ENCODE measurements at regions not wholly inside any gene's neighbourhood (a gene's known extent, or its start where the extent isn't known, plus 50 kb on each side); places are given as distances from the start of the nearest gene placed in this dataset.
A peak's percentile ranks its signal among the peaks of the same experiment; 100 is the strongest.

DNA sequence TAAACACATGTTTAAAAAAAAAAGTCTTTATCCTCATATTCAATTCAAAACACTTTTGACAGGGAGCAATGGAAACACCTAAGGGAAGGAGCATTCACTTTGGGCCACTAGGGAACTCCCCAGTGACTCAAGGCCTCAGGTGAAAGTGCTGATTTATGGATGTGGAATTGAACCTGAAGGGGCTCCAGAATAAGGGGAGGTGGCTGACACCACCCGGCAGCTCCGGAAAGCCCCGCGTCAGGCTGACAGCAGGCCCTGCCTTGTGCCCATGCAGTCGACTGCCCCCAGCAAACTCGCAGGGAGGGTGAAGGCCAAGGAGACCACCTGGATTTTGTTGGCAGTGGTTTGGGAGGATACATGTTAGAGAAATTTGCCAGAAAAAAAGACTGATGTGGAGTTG lies 275.3 kb upstream of the NCKAP5 start:
- Histone ChIP-seq H3K9me3 (no peaks in the 10 kb centered on the region), H3K27me3 (no peaks in the 10 kb centered on the region), H3K4me1 (no peaks in the 10 kb centered on the region), H3K4me3 (no peak overlapping the region), H3K27ac (no peak overlapping the region), H3K36me3 (no peaks in the 10 kb centered on the region)
- no peak for DNase-seq
- no CpG with 5 or more reads among the region's 6 CpGs for WGBS (ENCODE audit: insufficient coverage, low coverage, low lambda C conversion rate, missing lambda C conversion rate)
- no peak for ATAC-seq
- no peak for TF ChIP-seq POLR2A (IDR thresholded peaks at IDR 0.05)
- intact Hi-C loops (cut with DNase I): no loop called here

DNA sequence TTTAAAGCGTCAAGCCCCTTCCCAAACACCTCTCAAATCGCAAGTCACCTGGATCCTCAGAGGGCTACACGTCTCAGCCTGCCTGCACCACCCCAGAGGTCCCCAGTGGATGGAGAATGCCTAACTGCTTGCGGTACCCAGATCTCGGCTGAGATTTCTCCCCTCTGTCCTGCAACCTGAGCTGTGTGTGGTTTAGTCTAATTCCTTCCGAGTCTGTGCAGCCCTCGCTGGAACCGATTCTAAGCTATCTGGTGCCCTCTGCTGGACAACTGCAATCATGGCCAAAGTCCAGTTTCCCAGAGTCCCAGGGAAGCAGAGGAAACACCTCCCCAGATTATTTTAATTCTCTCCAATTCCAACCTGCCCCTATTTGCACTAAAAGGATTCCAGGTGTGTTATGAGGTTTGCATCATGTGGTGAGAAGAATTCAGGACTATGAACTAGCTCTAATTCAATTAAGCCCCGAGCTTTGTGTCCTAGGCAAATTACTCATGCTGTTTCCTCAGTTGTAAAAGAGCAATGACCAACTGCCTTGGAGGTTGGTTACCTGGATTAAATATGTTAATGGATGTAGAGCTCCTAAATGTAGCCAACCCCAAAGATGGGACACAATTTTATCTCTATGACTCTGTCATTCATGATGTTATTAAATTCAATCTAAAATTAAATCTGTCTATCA lies 276.1 kb upstream of the NCKAP5 start:
- Histone ChIP-seq H3K27me3 (no peaks in the 10 kb centered on the region), H3K27ac (no peak overlapping the region), H3K4me1 (no peaks in the 10 kb centered on the region), H3K9me3 (no peaks in the 10 kb centered on the region), H3K36me3 (no peaks in the 10 kb centered on the region), H3K4me3 (no peak overlapping the region)
- ATAC-seq (peak; percentile 95 to 99 (median 98)), DNase-seq (peak; percentile 34 to 69 (median 66))
- intact Hi-C loops (cut with DNase I): no loop called here
- TF ChIP-seq, protein P1, sequence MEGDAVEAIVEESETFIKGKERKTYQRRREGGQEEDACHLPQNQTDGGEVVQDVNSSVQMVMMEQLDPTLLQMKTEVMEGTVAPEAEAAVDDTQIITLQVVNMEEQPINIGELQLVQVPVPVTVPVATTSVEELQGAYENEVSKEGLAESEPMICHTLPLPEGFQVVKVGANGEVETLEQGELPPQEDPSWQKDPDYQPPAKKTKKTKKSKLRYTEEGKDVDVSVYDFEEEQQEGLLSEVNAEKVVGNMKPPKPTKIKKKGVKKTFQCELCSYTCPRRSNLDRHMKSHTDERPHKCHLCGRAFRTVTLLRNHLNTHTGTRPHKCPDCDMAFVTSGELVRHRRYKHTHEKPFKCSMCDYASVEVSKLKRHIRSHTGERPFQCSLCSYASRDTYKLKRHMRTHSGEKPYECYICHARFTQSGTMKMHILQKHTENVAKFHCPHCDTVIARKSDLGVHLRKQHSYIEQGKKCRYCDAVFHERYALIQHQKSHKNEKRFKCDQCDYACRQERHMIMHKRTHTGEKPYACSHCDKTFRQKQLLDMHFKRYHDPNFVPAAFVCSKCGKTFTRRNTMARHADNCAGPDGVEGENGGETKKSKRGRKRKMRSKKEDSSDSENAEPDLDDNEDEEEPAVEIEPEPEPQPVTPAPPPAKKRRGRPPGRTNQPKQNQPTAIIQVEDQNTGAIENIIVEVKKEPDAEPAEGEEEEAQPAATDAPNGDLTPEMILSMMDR (IDR thresholded peaks at IDR 0.05): peak; percentile 77 to 89 (median 86)
- no peak for TF ChIP-seq POLR2A (IDR thresholded peaks at IDR 0.05)
- 29% methylated on average over 8 of the region's 9 CpGs for WGBS (ENCODE audit: insufficient coverage, low coverage, low lambda C conversion rate, missing lambda C conversion rate)

DNA sequence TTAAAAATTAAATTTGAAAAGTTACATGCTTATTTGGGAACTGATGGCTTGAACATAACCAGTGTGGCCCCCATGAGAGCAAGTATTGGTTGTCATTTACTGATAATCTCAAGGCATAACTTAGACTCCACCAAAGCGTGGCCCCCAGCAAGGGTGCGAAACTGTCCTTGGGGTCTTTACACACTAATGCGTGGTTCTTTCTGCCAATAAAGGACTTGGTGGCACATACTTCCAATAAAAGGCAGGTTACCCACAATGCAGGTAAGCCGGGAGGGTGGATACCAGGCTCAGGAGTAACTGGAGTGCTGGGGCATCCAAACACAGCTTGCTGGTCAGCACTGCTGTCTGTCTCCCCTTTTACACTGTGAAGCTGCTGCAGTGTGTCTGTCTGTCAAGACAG lies 278.2 kb upstream of the NCKAP5 start:
- Histone ChIP-seq H3K27me3 (no peaks in the 10 kb centered on the region), H3K9me3 (no peaks in the 10 kb centered on the region), H3K27ac (no peak overlapping the region), H3K4me3 (no peak overlapping the region), H3K36me3 (no peaks in the 10 kb centered on the region), H3K4me1 (no peaks in the 10 kb centered on the region)
- 91% methylated on average over 3 of the region's 4 CpGs for whole genome bisulfite sequencing (ENCODE audit: insufficient coverage, low coverage, low lambda C conversion rate, missing lambda C conversion rate)
- DNase-seq (no peak), ATAC-seq (no peak)
- TF ChIP-seq, protein P1 (IDR thresholded peaks at IDR 0.05): no peak
- no peak for TF ChIP-seq POLR2A (IDR thresholded peaks at IDR 0.05)
- intact Hi-C loops (cut with DNase I): no loop called here

DNA sequence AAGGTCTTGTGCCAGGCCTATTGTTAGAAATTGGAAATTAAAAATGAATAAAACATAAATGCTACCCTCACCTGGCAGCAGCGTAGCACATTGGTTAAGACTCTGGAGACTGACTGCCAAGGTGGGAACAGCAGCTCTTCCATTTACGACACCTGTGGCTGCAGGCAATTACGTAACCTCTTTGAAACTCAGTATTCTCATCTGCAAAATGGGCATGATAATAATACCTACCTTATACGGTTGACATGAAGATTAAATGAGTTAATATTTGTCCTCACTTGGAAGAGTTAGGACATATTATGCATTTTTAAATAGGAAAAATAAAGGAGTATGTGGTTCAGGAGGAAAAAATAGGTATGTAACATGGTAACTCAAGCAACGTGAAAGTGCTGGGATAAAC lies 279.3 kb upstream of the NCKAP5 start:
- no peak for ATAC-seq
- intact Hi-C loops (cut with DNase I): no loop called here
- TF ChIP-seq, protein P1 (IDR thresholded peaks at IDR 0.05): no peak
- TF ChIP-seq POLR2A (IDR thresholded peaks at IDR 0.05): no peak
- Histone ChIP-seq H3K9me3 (no peaks in the 10 kb centered on the region), H3K4me3 (no peak overlapping the region), H3K36me3 (no peaks in the 10 kb centered on the region), H3K27me3 (no peaks in the 10 kb centered on the region), H3K4me1 (no peaks in the 10 kb centered on the region), H3K27ac (no peak overlapping the region)
- no peak for DNase-seq
- 77% methylated on average over 4 of the region's 5 CpGs for WGBS (ENCODE audit: insufficient coverage, low coverage, low lambda C conversion rate, missing lambda C conversion rate)

DNA sequence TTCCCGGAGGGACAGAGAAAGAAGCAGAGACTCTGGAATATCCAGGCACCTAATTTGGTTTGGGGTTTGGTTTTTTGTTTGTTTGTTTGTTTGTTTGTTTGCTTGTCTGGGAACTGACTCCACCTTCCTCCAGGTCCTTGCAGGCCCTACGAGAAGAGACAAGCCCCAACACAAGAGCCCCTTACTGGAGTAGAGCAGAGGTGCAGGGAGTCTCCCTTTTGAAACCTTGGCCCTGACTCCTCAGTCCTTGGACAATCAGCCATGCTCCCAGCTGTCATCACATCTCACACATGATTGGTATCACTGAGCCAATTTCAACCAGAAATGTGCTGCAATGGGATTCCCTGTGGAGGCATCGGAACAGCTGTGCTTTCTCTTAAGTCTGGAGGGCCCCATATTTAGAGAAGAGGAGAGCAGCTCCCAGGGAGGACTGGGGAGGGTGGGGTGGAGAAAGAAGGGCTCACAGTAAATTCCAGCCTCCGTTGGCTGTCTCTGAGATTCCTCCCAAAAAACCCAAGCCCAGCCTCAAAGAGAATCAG lies 279.9 kb upstream of the NCKAP5 start:
- no peaks in the 10 kb centered on the region for H3K36me3 ChIP-seq
- H3K27ac ChIP-seq: no peak overlapping the region
- ATAC-seq: no peak
- DNase-seq: no peak
- no peaks in the 10 kb centered on the region for H3K4me1 ChIP-seq
- 39% methylated on average over 2 of the region's 4 CpGs for WGBS (ENCODE audit: insufficient coverage, low coverage, low lambda C conversion rate, missing lambda C conversion rate)
- intact Hi-C loops (cut with DNase I): no loop called here
- no peak for TF ChIP-seq POLR2A (IDR thresholded peaks at IDR 0.05)
- TF ChIP-seq, protein P1 (IDR thresholded peaks at IDR 0.05): no peak
- no peaks in the 10 kb centered on the region for H3K27me3 ChIP-seq
- no peaks in the 10 kb centered on the region for H3K9me3 ChIP-seq
- no peak overlapping the region for H3K4me3 ChIP-seq

Data from right lobe of liver (tissue), 6 donors.